ENCODE measurements at regions not wholly inside any gene's neighbourhood (a gene's known extent, or its start where the extent isn't known, plus 50 kb on each side); places are given as distances from the start of the nearest gene placed in this dataset.
"Not testable (repeated sequence)": the region's sequence is repeated elsewhere in the genome, so short reads cannot be mapped to it uniquely, and the experiment has no call there.

- DNase-seq, result not testable (repeated sequence)
Observed at GRCh38 chr16:80243303-80243702, 297.5 kb upstream of the DYNLRB2 start.

GRCh38 chr16:80242279-80242678 is 298.5 kb upstream of the DYNLRB2 start:
- not testable (repeated sequence) for DNase-seq

- DNase-seq, result no peak
Observed at GRCh38 chr16:80233097-80233835, 307.5 kb upstream of the DYNLRB2 start.

- no peak for DNase-seq
Observed at GRCh38 chr16:80231888-80232287, 308.9 kb upstream of the DYNLRB2 start.

- DNase-seq, result no peak
Observed at GRCh38 chr16:80231121-80231520, 309.7 kb upstream of the DYNLRB2 start.

GRCh38 chr16:80230328-80231120 is 310.3 kb upstream of the DYNLRB2 start:
- DNase-seq, result no peak

- DNase-seq, result no peak
Observed at GRCh38 chr16:80226499-80226898, 314.3 kb upstream of the DYNLRB2 start.

- no peak for DNase-seq
Observed at GRCh38 chr16:80210787-80211186, 330.0 kb upstream of the DYNLRB2 start.

- no peak for DNase-seq
Observed at GRCh38 chr16:80208743-80209142, 332.1 kb upstream of the DYNLRB2 start.

GRCh38 chr16:80208015-80208414 is 332.8 kb upstream of the DYNLRB2 start:
- DNase-seq, result no peak

GRCh38 chr16:80203821-80204220 is 337.0 kb upstream of the DYNLRB2 start:
- no peak for DNase-seq

GRCh38 chr16:80202831-80203413 is 337.9 kb upstream of the DYNLRB2 start:
- DNase-seq, result no peak

GRCh38 chr16:80200079-80200478 is 340.7 kb upstream of the DYNLRB2 start:
- no peak for DNase-seq

- no peak for DNase-seq
Observed at GRCh38 chr16:80199614-80200013, 341.2 kb upstream of the DYNLRB2 start.

GRCh38 chr16:80198311-80199299 is 342.2 kb upstream of the DYNLRB2 start:
- DNase-seq, result no peak

GRCh38 chr16:80197741-80198201 is 343.0 kb upstream of the DYNLRB2 start:
- DNase-seq, result no peak

GRCh38 chr16:80191928-80192327 is 348.9 kb upstream of the DYNLRB2 start:
- DNase-seq, result no peak

- no peak for DNase-seq
Observed at GRCh38 chr16:80189476-80190175, 351.2 kb upstream of the DYNLRB2 start.

GRCh38 chr16:80176114-80176513 is 364.7 kb upstream of the DYNLRB2 start:
- no peak for DNase-seq

GRCh38 chr16:80175011-80175410 is 365.8 kb upstream of the DYNLRB2 start:
- DNase-seq, result no peak

- no peak for DNase-seq
Observed at GRCh38 chr16:80174416-80174815, 366.4 kb upstream of the DYNLRB2 start.

- no peak for DNase-seq
Observed at GRCh38 chr16:80171746-80172145, 369.0 kb upstream of the DYNLRB2 start.

All from stimulated activated CD4-positive, alpha-beta T cell treated with anti-CD3 and anti-CD28 coated beads, Interleukin-2, amount 100 ng/mL, for 48 hours (primary cell).